SIG-M5 treated with dmso at 0.1 percent for 504 hours (cell line): ENCODE measurements at regions not wholly inside any gene's neighbourhood (a gene's known extent, or its start where the extent isn't known, plus 50 kb on each side); places are given as distances from the start of the nearest gene placed in this dataset.

Experiments
- DNase-seq: peaks from one replicate; lab custom pipeline; 2025; ENCODE audit not compliant: unreplicated experiment; lab: John Stamatoyannopoulos, UW

DNA sequence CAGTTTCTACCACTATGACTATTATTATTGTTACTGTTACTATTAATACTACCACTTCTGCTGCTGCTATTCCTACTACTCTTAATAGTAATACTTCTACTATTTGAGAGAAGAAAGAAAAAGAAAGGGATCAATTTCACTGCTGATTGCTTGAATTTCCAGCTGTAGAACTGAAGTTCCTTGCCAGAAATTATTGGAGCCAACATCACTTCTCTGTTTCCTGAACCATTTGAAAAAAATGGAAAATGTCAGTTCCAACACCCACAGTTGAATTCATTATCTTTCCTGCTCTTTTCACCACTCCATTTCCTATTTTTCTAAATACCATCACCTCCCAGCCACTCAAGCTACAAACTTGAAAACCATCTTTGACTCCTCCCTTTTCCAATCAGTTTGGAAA is 54.1 kb upstream of the PIK3C2G start:
- DNase-seq, result no peak

- no peak for DNase-seq
Observed at GRCh38 chr12:18206198-18206597, 55.1 kb upstream of the PIK3C2G start.

GRCh38 chr12:18204053-18204452 is 57.3 kb upstream of the PIK3C2G start:
- no peak for DNase-seq

DNA sequence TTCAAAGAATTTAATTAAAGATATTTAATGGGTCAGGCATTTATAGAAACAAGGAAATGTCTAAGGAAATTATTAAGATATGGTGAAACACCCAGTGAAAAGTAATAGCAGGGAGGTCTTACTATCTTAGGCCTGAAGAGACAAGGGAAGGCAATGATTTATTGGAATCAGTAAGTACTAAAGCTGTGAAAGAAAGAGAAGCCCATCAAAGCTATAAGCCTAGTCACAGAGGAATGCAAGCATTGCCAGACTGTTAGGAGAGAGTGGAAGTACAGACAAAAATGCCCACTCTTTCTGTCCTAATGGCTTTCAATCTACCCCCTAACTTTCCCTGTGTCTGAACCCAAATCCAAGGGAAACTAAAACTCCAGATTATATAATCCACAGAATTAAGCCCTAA is 69.2 kb upstream of the PIK3C2G start:
- DNase-seq, result no peak

- DNase-seq, result no peak
Observed at GRCh38 chr12:18183141-18183540, 78.2 kb upstream of the PIK3C2G start.

GRCh38 chr12:18171571-18171970 is 81.6 kb upstream of the RERGL start:
- DNase-seq, result no peak

DNA sequence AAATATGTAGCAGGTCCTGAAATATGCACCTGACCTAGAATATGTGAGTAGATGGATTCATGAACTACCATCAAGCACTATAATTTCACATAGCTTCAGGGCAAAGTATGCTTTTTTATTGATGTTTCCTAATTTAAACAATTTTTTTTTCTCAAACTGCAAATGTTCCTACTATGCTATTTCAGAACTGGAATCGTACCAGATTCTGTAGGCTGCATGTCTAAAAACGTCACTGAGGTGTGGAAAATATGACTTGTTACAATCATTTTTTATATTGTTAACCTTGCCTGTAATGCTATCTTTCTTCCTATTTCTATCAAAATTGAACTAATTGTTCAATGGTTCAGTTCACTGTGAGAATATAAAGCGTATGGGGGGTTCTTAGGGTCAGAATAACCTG is 78.0 kb upstream of the RERGL start:
- DNase-seq, result no peak

GRCh38 chr12:18165889-18166288 is 75.9 kb upstream of the RERGL start:
- DNase-seq, result no peak

- no peak for DNase-seq
Observed at GRCh38 chr12:18165422-18165871, 75.5 kb upstream of the RERGL start.

GRCh38 chr12:18160901-18161300 is 70.9 kb upstream of the RERGL start:
- DNase-seq, result no peak

GRCh38 chr12:18158774-18159557 is 69.0 kb upstream of the RERGL start:
- peak; percentile 27 for DNase-seq

DNA sequence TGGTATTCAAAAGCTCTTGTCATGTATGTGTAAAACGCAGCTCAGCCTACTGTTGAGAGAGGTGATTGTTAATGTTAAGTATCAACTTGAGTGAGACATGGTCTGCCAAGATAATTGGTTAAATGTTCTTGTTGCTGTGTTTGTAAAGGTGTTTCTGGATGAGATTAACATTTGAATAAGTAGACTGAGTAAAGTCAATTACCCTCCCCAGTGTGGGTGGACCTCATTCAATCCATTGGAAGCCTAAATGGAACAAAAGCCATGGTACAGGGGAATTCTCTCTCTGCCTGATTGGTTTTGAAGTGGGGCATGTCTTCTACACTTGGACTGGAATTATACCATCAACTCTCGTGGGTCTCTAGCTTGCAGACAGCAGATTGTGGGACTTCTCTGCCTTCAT is 63.8 kb upstream of the RERGL start:
- no peak for DNase-seq

- DNase-seq, result no peak
Observed at GRCh38 chr12:18151036-18151435, 61.0 kb upstream of the RERGL start.

- no peak for DNase-seq
Observed at GRCh38 chr12:18148961-18149360, 59.0 kb upstream of the RERGL start.

DNA sequence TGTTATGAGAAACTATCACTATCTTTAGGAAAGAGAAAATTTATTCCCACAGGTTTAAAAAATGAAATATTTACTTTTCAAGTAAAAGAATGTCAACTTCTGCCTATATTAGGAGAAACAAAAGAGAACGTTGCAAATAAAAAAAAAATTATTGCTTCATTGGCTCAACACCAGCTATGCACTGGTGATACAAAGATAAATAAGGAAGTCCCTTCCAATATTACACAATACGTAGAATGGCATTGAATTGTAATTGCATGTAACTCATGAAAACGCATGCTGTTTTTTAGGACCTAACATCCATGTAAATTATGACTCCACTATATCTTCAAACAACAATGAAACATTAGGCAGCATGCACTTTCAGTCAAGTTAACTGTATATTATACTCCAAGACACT is 56.4 kb upstream of the RERGL start:
- DNase-seq, result peak; percentile 81

GRCh38 chr12:18145924-18146323 is 55.9 kb upstream of the RERGL start:
- DNase-seq, result peak; percentile 80

GRCh38 chr12:18141048-18141982 is 51.3 kb upstream of the RERGL start:
- DNase-seq, result no peak

DNA sequence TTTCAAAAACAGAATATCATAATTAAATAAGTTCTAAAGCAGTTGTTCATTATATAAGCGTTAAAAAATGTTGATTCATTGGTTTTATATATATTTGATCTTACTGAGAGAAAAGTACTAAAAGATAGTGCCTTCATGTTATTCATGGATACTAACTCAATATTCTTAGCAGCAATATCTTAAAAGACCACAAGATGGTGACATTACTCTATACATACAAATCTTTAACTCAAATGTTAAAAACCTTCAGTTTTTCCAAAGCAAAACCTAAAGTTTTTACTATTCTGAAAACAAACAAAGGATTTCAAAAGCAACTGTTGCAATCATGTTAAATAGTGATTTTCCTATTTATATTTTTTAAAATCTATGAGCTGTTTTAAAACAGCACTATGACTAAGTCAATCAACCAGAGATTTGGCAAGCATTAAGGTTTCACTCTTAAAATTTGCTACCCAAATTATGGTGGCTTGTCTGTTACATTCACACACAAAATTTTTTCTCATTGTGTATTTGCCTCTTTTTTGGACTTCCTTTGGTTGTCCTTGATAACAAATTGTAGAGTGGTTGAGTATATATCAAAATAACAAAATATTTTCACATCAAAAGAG is 50.1 kb upstream of the RERGL start:
- DNase-seq, result peak; percentile 49
